C4-2B (cell line): ENCODE measurements at regions not wholly inside any gene's neighbourhood (a gene's known extent, or its start where the extent isn't known, plus 50 kb on each side); places are given as distances from the start of the nearest gene placed in this dataset.

Experiments used
- H3K27ac ChIP-seq: fragments of 450-650 bp; 2 replicates; pipeline ENCODE4 v1.5.1; 2017
- CTCF ChIP-seq: fragments of 450-650 bp; conservative IDR thresholded peaks from 2 replicates; pipeline ENCODE4 v1.5.1; 2017; ENCODE audit warnings: mild to moderate bottlenecking
- ZFX ChIP-seq: fragments of 450-650 bp; IDR thresholded peaks from 2 replicates; pipeline ENCODE4 v1.6.1; 2017

DNA sequence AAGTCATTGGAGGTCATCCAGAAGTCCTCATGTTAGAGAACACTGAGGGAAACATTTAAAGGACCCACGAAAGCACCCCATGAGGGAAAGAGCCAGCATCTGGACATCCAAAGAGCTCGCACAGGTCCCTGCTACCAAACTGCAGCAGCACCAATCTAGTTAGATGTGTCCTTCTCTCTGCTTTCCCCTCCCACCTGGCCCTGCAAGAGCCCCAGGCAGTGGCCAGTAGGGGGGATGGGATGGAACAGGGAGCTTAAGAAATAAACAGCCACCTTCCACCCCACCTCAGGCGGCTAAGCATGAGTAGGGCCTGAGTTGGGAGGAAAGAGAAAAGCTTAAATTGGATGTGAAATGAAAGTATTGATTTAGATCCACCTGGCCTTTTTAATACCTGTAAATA is 175.9 kb upstream of the KCND3 start:
- no peak for TF ChIP-seq CTCF
- TF ChIP-seq ZFX, result no peak
- no peak overlapping the region for H3K27ac ChIP-seq

DNA sequence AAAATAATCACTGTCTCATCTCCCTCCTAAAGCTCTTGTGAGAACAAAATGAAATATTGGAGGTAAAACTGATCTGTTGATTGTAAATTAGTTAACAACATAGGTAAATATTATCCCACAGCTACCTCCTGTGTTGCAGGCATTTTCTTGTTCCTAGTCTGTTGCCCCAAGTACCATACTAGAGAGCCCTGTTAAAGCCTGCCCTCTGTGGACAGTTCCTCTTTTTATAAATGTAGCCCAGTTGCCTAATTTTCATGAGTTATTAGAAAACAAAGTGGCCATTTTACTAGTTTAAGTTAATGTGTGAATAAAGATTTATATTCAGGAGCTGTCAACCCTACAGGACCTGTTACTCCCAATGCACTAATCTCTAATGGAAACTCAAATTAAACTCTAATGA is 180.0 kb upstream of the KCND3 start:
- no peak for TF ChIP-seq ZFX
- TF ChIP-seq CTCF, result no peak
- no peak overlapping the region for H3K27ac ChIP-seq

DNA sequence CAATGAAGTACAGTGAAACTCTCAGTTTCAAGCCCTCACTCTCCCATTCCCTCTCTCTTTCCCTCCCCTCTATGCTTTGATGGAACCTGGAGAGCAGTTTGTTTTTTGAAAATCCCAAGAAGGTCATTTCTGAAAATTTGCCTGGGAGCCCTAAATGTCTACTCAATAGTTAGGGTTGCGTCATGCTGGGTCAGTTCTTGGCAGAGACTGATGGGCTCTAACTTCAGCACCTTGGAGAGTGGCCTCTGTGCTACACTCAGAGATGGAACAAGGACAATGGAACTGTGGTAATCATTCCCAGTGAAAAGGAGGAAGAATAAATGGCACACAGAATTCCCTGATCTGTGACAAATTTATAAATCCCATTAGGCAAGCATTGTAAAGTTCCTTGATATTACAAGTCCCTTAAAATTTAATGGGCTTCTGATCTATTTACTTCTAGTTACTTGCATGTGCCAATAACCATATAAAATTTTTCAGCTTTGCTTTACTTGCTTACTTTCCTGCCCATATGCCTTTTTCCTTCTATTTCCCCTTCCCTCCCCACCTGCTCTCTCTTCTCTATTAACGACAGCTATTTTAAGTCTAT is 182.9 kb upstream of the KCND3 start:
- TF ChIP-seq ZFX (no peak), CTCF (no peak)
- H3K27ac ChIP-seq, result no peak overlapping the region

DNA sequence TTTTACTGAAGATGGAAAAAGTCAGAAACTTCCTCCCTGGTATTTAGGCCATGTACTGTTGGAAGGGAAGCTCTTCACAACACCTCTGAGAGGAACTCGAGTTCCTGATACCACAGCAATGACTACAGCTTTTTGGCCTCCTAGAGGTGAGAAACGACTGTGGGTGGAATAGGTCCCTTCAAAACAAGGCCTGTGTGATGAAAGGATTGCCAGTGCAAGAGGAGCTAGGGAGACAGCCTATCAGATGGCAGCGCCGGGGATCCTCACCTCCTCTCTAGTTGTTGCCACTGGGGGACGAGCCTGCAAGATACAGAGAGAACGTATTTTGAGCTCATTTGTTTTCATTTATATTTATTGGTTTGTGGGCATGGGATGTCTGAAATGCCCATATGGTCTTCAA is 187.8 kb upstream of the KCND3 start:
- no peak overlapping the region for H3K27ac ChIP-seq
- TF ChIP-seq ZFX, result no peak
- no peak for TF ChIP-seq CTCF

GRCh38 chr1:112188611-112189010 is 199.1 kb upstream of the KCND3 start:
- TF ChIP-seq ZFX (no peak), CTCF (no peak)

DNA sequence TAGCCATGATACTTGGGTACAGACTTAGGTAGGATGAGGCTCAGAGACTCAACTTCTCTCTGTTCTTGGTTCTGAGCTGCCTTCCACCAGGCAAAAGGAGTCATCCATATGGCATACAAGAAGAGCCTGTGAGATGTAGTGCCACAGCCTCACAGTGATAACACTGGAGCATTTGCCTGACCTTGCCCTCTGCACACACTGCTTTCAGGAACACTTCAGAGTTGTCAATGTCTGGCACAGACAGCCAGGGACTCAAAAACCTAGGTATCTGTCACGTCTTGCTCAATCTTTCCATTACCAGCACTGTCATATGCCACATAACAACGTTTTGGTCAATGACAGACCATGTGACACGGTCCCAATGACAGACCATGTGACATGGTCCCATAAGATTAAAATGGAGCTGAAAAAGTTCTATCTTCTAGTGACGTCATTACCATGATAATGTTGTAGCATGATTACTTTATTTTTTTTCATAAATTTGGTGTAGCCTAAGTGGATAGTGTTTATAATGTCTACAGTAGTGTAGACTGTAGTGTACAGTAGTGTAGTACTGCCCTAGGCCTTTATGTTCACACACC is 199.9 kb upstream of the CTTNBP2NL start:
- no peak for TF ChIP-seq CTCF
- no peak for TF ChIP-seq ZFX
- H3K27ac ChIP-seq, result no peak overlapping the region

More at GRCh38 chr1:112188611-112189010, 199.1 kb upstream of the KCND3 start:
- no peak overlapping the region for H3K27ac ChIP-seq

GRCh38 chr1:112196731-112197130 is 199.3 kb upstream of the CTTNBP2NL start:
- no peak for TF ChIP-seq ZFX
- no peak for TF ChIP-seq CTCF

More at GRCh38 chr1:112196731-112197130, 199.3 kb upstream of the CTTNBP2NL start:
- no peak overlapping the region for H3K27ac ChIP-seq
